HG03135 (cell line): ENCODE measurements at regions not wholly inside any gene's neighbourhood (a gene's known extent, or its start where the extent isn't known, plus 50 kb on each side); places are given as distances from the start of the nearest gene placed in this dataset.

Experiments
- ATAC-seq: cut with Tn5 transposase; IDR thresholded peaks from one replicate; pipeline ENCODE4 v1.9.1; 2021; ENCODE audit warnings: mild to moderate bottlenecking, moderate library complexity; ENCODE audit not compliant: unreplicated experiment

DNA sequence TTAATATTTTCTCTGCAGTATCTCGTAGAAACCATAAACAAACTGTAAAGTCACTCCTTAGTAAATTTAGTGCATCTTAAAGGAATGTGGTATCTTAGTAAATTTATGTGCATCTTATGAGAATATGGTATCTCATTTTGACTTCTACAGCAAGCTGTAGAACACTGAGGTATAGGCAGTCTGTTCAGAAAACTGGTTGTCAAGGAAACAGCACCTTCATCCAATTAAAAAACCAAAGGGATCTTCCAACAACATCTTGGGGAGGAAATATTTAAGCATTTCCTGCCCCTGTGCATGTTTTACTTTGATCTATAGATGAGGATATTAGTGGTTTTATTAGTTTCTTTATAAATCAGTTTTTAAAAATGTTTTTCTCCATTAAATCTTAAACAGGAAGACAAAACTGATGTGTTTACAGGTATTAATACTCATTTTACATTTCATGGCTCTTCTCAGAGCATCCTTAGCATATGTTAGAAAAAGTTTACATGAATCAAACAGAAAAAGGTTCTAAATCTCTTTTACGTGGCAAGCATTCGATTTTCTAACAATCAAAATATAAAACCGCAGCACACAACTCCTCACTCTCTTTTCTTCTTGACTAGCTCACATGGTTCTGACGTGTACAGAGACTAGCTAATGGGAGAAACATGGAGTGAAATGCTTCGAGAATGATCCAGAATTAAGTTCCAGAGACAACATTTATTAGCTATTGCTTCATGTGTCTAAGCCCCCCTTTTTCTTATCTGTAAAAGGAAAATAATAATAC is 668.8 kb downstream of the PTPRC start:
- no peak for ATAC-seq

DNA sequence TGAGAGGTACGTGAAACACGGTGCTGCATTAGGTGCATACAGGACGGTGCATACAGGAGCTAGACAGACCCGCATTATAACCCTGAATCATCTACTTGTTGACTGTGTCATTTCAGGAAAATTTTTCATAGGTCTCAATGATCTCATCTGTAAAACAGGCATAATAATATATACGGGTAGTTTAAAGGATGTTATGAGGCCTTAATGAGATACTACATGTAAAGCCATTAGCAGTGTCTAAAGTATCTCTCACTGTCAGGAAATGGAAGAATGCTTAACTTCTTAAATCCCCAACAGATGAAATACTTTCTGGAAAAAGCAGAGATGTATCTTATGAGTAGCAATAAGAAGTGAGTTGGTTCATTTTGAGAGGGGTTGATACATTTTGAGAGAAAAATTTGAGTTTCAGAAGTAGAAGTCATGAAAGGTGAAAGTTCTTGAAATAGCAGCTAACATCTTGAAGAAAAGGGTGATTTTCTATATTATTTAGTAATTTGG is 669.6 kb downstream of the PTPRC start:
- no peak for ATAC-seq

- ATAC-seq: no peak
These were observed 671.9 kb downstream of the PTPRC start for GRCh38 chr1:199310708-199311107.

- no peak for ATAC-seq
These were observed 672.8 kb downstream of the PTPRC start for GRCh38 chr1:199311478-199312262.

DNA sequence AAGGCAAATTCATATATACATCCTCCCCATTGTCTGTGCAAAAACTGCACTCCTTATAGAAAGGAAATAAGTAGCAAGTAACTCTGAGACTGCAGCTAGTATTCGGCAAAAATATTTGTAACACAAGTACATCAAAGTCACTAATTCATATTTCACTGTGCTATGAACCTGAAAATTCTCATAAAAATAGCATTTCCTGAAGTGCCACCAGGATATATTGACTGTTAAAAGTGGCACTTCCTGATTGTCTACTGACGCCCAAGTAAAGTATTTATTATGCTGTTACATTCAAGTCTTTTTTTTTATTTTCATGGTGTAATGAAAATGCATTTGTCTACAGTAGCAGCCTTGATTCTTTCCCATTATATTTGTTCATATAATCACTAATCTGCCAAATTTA is 673.8 kb downstream of the PTPRC start:
- ATAC-seq: no peak

DNA sequence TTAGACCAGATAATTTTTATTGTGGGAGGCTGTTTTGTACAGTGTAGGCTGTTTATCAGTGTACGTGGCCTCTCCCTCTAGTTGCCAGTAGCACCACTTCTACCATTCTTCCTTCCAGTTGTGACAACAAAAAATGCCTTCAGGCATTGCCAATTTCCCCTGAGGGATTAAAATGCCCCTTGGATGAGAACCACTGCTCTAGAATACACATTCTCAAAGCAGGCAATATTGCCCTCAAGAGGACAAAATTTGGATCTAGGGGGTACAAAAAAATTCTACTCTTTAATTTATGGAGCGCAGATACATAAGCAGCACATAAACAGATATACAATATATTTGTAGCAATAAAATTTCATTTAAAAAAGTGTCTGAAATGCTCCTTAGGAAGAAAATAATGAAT is 674.6 kb downstream of the PTPRC start:
- no peak for ATAC-seq

GRCh38 chr1:199319341-199319740 is 680.5 kb downstream of the PTPRC start:
- ATAC-seq: no peak

DNA sequence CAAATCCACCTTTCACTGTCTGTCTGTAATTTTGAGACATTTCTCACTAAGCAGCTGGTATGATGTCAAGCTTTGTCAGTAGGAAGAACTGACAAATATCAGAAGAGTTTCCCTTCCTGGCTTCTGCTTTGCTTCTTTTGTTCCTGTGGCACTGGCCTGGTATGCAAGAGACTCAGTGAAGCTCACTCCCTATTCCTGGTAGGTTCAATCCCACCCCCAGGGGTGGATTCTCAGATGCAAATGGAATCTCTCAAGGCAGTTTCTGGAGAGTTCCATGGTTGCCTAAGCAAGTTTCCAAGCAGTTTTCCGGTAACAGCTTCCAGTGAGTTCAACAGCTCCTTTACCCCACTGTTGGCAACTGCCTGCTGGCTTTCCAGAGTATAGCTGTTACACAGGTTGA is 683.4 kb downstream of the PTPRC start:
- ATAC-seq: no peak

- no peak for ATAC-seq
These were observed 694.3 kb upstream of the NR5A2 start for GRCh38 chr1:199333180-199333579.

- no peak for ATAC-seq
These were observed 692.0 kb upstream of the NR5A2 start for GRCh38 chr1:199335496-199335895.

- no peak for ATAC-seq
These were observed 690.5 kb upstream of the NR5A2 start for GRCh38 chr1:199336745-199337640.

DNA sequence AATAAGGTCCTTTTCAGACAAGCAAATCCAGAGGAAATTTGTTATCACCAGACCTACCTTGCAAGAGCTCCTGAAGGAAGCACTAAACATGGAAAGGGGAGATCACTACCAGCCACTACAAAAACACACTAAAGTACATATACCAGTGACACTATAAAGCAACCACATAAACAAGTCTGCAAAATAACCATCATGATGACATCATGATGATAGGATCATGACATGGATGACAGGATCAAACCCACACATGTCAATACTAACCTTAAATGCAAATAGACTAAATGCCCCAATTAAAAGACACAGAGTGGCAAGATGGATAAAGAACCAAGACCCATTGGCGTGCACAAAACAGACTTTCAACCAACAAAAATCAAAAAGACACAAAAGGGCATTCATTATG is 688.8 kb upstream of the NR5A2 start:
- no peak for ATAC-seq

DNA sequence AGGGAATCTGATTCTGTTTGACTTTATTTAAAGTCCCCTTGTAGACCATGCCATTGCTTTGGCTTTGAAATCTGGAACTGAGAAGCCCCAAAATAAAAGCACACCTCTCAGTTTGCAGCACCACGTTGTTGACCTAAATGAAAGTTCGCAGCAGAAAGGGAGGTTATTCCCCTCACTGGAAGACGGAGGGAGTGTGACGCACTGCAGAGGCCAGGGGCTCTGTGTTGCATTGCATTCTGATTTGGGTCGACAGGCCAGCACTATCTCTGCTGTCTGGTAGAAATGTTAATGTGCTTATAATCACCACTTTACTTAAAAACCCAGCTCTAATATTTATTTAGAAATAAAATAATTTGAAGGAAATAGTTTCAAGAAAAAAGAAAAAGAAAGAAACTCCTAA is 675.2 kb upstream of the NR5A2 start:
- ATAC-seq: no peak

DNA sequence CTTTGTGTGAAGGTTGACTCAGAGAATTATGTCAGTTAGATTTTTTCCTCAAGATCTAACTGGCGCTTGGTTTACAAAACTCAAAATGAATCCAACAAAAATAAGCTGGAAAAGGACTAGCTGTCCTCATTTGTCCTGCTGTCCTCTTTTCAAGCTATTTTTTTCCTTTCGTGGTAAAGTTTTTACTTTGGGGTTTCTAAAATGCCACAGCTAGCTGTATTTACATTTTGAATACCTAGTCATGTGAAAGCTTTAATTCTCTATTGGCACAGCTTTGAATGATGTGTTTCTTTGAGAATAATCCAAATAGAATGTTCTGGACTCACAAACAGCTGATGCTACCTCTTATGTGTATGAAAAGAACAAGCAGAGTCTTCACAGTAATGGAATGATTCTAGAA is 673.6 kb upstream of the NR5A2 start:
- ATAC-seq: no peak

GRCh38 chr1:199356561-199356960 is 670.9 kb upstream of the NR5A2 start:
- no peak for ATAC-seq

GRCh38 chr1:199357599-199357998 is 669.9 kb upstream of the NR5A2 start:
- ATAC-seq: no peak

DNA sequence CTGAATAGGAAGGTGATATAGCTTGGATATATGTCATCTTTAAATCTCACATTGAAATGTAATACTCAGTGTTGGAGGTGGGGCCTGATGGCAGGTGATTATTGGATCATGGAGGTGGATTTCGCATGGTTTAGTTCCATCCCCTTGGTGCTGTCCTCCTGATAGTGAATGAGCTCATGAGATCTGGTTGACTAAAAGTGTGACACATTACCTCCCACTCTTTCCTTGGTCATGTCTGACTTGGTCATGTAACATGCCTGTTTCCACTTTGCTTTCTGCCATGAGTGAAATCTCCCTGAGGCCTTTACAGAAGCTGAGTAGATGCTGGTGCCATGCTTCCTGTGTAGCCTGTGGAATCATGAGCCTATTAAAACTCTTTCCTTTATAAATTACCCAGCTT is 664.5 kb upstream of the NR5A2 start:
- no peak for ATAC-seq

GRCh38 chr1:199373139-199373538 is 654.4 kb upstream of the NR5A2 start:
- ATAC-seq: no peak

DNA sequence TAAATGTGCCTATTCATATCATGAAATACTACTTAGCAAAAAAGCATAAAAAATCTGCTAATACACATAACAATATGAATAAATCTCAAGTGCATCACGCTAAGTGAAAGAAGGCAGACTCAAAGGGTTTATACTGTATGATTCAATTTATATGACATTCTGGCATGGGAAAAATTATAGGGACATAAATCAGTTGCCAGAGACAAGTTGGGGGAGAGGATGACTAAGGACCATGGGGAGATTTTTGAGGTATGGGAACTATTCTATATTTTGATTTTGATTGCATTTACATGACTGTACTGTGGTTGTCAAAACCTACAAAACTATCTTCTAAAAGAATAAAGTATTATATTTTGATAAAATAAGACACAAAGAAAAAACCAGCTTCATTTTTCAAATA is 650.3 kb upstream of the NR5A2 start:
- no peak for ATAC-seq

DNA sequence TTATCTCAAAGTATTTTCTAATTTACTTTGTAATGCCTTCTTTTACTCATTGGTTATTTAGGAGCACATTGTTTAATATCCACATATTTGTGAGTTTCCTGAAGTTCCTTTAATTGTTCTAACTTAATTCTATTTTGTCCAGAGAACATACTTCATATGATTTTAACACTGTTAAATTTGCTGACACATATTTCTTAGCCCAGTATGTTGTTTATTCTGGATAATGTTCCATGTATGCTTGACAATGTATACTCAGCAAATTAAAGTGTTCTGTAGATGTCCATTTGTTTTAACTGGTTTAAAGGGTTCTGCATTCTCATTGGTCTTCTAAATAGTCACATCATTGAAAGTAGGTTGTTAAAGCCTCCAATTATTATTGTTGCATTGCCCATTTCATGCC is 643.7 kb upstream of the NR5A2 start:
- ATAC-seq: no peak

GRCh38 chr1:199394856-199395255 is 632.7 kb upstream of the NR5A2 start:
- ATAC-seq: no peak
